ENCODE measurements at regions not wholly inside any gene's neighbourhood (a gene's known extent, or its start where the extent isn't known, plus 50 kb on each side); places are given as distances from the start of the nearest gene placed in this dataset.

GRCh38 chr13:44879452-44880058 lies 109.7 kb downstream of the NUFIP1 start:
- no peak for FAIRE-seq

GRCh38 chr13:44876782-44877324 lies 112.4 kb downstream of the NUFIP1 start:
- H3K27ac ChIP-seq, result no peak overlapping the region
- CTCF ChIA-PET, result interaction anchor here (0.8 to 1.1 kb wide), 3 partner anchors 20 to 379 kb away, joined by 3 to 5 read pairs (median 4); no protein-coding TSS in a partner anchor
- H3K9me3 ChIP-seq, result no peaks in the 10 kb centered on the region
- FAIRE-seq, result no peak
- no peak for ATAC-seq
- no peak overlapping the region for H3K4me2 ChIP-seq
- H3K4me1 ChIP-seq, result no peaks in the 10 kb centered on the region
- no peak overlapping the region for H3K4me3 ChIP-seq
- POLR2A ChIA-PET, result no interaction called here
- TF ChIP-seq CEBPB (IDR thresholded peaks at IDR 0.05) (no peak), ELK1 (IDR thresholded peaks at IDR 0.05; ENCODE audit: low read depth, low read length) (no peak), RAD21 (conservative IDR thresholded peaks at IDR 0.05 in 1 of 2, IDR thresholded peaks at IDR 0.05 in 1 of 2) (no peak), ZC3H11A (IDR thresholded peaks at IDR 0.05) (no peak), RNF2 (IDR thresholded peaks at IDR 0.05; ENCODE audit: borderline replicate concordance, low read depth) (no peak), SREBF2 (IDR thresholded peaks at IDR 0.05) (no peak), NR3C1 (IDR thresholded peaks at IDR 0.05) (no peak), POLR2AphosphoS2 (conservative IDR thresholded peaks at IDR 0.05; ENCODE audit: low read length) (no peak), POLR2A (IDR thresholded peaks at IDR 0.05; ENCODE audit: low read length) (no peak), ZNF302 (CRISPR knock-in tag; IDR thresholded peaks at IDR 0.05) (no peak)
- DNase-seq (ENCODE audit: low read depth in 1 of 2, low spot score in 1 of 2), result peak in 1 of 2 experiments; percentile 26
- 88% methylated on average over 11 of the region's 22 CpGs for WGBS (ENCODE audit: missing lambda C conversion rate)

More at GRCh38 chr13:44879452-44880058, 109.7 kb downstream of the NUFIP1 start:
- H3K4me3 ChIP-seq, result no peak overlapping the region
- H3K4me2 ChIP-seq, result no peak overlapping the region
- DNase-seq (ENCODE audit: low read depth in 1 of 2, low spot score in 1 of 2), result peak in 1 of 2 experiments; percentile 52
- no peaks in the 10 kb centered on the region for H3K9me3 ChIP-seq
- peak in 1 of 2 experiments; percentile 42; a peak in 2 of 6 replicates for ATAC-seq
- ChIA-PET POLR2A (no interaction called here), CTCF (interaction anchor here (1.0 kb wide), 1 partner anchor 131 kb away, joined by 4 read pairs; no protein-coding TSS in a partner anchor)
- peak overlapping the region; percentile 4 to 31; a peak in 1 of 6 replicates for H3K27ac ChIP-seq
- WGBS (ENCODE audit: missing lambda C conversion rate), result 74% methylated on average over 5 of the region's 5 CpGs
- H3K4me1 ChIP-seq, result no peaks in the 10 kb centered on the region
- TF ChIP-seq RAD21 (conservative IDR thresholded peaks at IDR 0.05 in 1 of 2, IDR thresholded peaks at IDR 0.05 in 1 of 2) (peak; percentile 60 to 69), TFCP2L1 (CRISPR knock-in tag; IDR thresholded peaks at IDR 0.05) (no peak), GATA3 (IDR thresholded peaks at IDR 0.05; ENCODE audit: borderline replicate concordance) (no peak), KDM1A (IDR thresholded peaks at IDR 0.05; ENCODE audit: low read depth) (0 out of 2 replicates have a peak, but pooled peaks have one; percentile 45), CBX2 (IDR thresholded peaks at IDR 0.05; ENCODE audit: borderline replicate concordance, low read depth) (no peak), SMC3 (IDR thresholded peaks at IDR 0.05) (peak; percentile 57), CTCF (IDR thresholded peaks at IDR 0.05) (peak; percentile 50)
- TF ChIP-seq, protein P1, sequence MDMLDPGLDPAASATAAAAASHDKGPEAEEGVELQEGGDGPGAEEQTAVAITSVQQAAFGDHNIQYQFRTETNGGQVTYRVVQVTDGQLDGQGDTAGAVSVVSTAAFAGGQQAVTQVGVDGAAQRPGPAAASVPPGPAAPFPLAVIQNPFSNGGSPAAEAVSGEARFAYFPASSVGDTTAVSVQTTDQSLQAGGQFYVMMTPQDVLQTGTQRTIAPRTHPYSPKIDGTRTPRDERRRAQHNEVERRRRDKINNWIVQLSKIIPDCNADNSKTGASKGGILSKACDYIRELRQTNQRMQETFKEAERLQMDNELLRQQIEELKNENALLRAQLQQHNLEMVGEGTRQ (IDR thresholded peaks at IDR 0.05), result no peak

DNA sequence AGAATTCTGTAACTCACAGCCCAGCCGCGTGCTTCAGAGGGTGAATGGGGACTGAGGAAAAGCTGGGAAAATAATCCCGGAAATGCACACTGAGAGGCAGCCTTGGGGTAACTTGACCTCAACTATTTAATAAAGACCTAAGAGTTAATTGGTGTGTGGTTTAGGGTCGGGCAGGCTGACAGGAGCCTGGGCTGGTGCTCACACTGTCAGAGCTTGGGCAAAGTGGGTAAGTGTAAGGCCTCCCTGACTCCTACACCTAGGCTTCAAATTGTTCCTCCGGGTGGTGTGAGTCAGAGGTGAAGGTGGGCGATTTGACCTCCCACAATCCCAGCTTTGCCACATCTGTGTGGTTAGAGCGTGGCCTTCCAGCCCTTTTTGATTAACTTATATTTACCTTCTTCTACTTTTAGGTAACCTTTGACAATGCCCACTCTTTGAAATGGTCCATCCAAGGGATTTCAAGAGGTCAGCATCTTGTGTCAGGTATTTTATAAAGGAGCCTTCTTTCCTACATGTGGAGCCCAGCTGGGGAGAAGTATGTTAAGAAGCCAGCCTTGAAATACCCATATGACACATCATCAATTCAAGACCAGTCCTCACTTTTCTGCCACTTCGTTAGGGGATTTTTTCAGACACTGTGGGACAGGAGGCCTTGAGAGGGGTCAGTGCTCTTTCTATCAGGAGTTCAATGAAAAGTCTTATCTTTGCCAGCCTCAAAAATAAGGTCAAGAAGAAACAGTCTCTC lies 114.2 kb downstream of the NUFIP1 start:
- H3K9me3 ChIP-seq, result no peaks in the 10 kb centered on the region
- FAIRE-seq (no peak), ATAC-seq (no peak), DNase-seq (ENCODE audit: low read depth in 1 of 2, low spot score in 1 of 2) (no peak)
- no peaks in the 10 kb centered on the region for H3K4me1 ChIP-seq
- ChIA-PET POLR2A (no interaction called here), CTCF (interaction anchor here (1.1 kb wide), 1 partner anchor 301 kb away, joined by 5 read pairs; no protein-coding TSS in a partner anchor)
- no peak overlapping the region for H3K4me2 ChIP-seq
- TF ChIP-seq SMC3 (IDR thresholded peaks at IDR 0.05), result no peak
- TF ChIP-seq, protein P2, sequence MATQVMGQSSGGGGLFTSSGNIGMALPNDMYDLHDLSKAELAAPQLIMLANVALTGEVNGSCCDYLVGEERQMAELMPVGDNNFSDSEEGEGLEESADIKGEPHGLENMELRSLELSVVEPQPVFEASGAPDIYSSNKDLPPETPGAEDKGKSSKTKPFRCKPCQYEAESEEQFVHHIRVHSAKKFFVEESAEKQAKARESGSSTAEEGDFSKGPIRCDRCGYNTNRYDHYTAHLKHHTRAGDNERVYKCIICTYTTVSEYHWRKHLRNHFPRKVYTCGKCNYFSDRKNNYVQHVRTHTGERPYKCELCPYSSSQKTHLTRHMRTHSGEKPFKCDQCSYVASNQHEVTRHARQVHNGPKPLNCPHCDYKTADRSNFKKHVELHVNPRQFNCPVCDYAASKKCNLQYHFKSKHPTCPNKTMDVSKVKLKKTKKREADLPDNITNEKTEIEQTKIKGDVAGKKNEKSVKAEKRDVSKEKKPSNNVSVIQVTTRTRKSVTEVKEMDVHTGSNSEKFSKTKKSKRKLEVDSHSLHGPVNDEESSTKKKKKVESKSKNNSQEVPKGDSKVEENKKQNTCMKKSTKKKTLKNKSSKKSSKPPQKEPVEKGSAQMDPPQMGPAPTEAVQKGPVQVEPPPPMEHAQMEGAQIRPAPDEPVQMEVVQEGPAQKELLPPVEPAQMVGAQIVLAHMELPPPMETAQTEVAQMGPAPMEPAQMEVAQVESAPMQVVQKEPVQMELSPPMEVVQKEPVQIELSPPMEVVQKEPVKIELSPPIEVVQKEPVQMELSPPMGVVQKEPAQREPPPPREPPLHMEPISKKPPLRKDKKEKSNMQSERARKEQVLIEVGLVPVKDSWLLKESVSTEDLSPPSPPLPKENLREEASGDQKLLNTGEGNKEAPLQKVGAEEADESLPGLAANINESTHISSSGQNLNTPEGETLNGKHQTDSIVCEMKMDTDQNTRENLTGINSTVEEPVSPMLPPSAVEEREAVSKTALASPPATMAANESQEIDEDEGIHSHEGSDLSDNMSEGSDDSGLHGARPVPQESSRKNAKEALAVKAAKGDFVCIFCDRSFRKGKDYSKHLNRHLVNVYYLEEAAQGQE (IDR thresholded peaks at IDR 0.05), result no peak
- no peak for TF ChIP-seq FOSB (CRISPR knock-in tag; IDR thresholded peaks at IDR 0.05)
- no peak for TF ChIP-seq CHD2 (IDR thresholded peaks at IDR 0.05; ENCODE audit: low read length, partially characterized antibody)
- H3K27ac ChIP-seq, result peak overlapping the region in 1 of 2 experiments; percentile 23; a peak in 1 of 6 replicates
- WGBS (ENCODE audit: missing lambda C conversion rate), result 81% methylated on average over 8 of the region's 8 CpGs
- no peak overlapping the region for H3K4me3 ChIP-seq
